ENCODE measurements at regions not wholly inside any gene's neighbourhood (a gene's known extent, or its start where the extent isn't known, plus 50 kb on each side); places are given as distances from the start of the nearest gene placed in this dataset.

DNA sequence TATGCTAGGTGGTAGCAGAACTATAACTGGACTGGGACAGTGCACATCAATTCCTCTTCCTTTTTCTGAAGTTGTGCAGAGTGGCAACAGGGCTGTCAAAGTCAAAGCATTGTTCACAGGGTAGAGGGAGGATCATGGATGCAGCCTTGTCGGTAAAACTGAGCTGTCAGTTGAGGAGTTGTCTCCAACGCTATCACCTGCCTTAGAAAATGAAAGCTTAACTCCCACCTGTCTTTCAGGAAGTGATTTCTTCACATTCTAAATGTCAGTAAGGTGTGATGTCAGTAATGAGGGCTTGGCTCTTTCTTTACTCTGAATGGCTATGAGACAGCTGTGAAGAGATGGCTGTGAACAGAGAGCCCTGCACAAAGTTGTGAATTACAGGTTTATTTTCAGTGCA lies 66.4 kb upstream of the BANK1 start:
- DNase-seq (ENCODE audit: low read depth, low spot score) (no peak), FAIRE-seq (no peak), ATAC-seq (peak; percentile 20; the same call in 1 of the 3 replicates)
- no peak overlapping the region for H3K27ac ChIP-seq (ENCODE audit: control insufficient read depth, insufficient read depth)
- no peak overlapping the region for H3K9ac ChIP-seq (ENCODE audit: control insufficient read depth, insufficient read depth, low read length)
- ChIA-PET CTCF (interaction anchor here (0.6 kb wide), 1 partner anchor 1398 kb away, joined by 3 read pairs; no protein-coding TSS in a partner anchor), POLR2A (no interaction called here), SMC1A (ENCODE audit: uncharacterized antibody, unreplicated experiment) (interaction anchor here (0.8 to 1.1 kb wide), 3 partner anchors 9 to 898 kb away, joined by 3 read pairs; no protein-coding TSS in a partner anchor), RAD21 (ENCODE audit: unreplicated experiment) (interaction anchor here (0.6 to 1.3 kb wide), 2 partner anchors 396 to 850 kb away, joined by 3 to 4 read pairs; no protein-coding TSS in a partner anchor)
- no peak overlapping the region for H3K4me2 ChIP-seq (ENCODE audit: control insufficient read depth, insufficient read depth)
- WGBS (ENCODE audit: insufficient coverage, insufficient replicate concordance, low lambda C conversion rate, missing lambda C conversion rate): 27% methylated on average over 2 of the region's 2 CpGs
- H3K4me3 ChIP-seq: no peak overlapping the region
- H3K36me3 ChIP-seq (ENCODE audit: control insufficient read depth in 2 of 2, insufficient read depth in 2 of 2, low read length in 1 of 2): no peaks in the 10 kb centered on the region
- in situ Hi-C loops (cut with MboI) (no loop called here), intact Hi-C loops (cut with micrococcal nuclease; ENCODE audit: unreplicated experiment) (no loop called here)
- H3K27me3 ChIP-seq (replicated peaks in 1 of 2; ENCODE audit: control insufficient read depth in 2 of 2, insufficient read depth in 2 of 2, low read length in 1 of 2): no peaks in the 10 kb centered on the region
- H4K20me1 ChIP-seq (ENCODE audit: control insufficient read depth, insufficient read depth): no peaks in the 10 kb centered on the region
- H3K79me2 ChIP-seq (ENCODE audit: control insufficient read depth, insufficient read depth, low read length): no peaks in the 10 kb centered on the region
- no peak overlapping the region for H2AFZ ChIP-seq (ENCODE audit: control insufficient read depth, low read depth, low read length)
- BruUV-seq (replicated peaks): no TSS peak
- H3K4me1 ChIP-seq (ENCODE audit: control insufficient read depth, insufficient read depth, low read length): no peaks in the 10 kb centered on the region
- TF ChIP-seq ASH2L (IDR thresholded peaks at IDR 0.05; ENCODE audit: borderline replicate concordance, low read depth): no peak
- TF ChIP-seq IRF4 (IDR thresholded peaks at IDR 0.05; ENCODE audit: low read depth, low read length): no peak
- TF ChIP-seq, protein P1, sequence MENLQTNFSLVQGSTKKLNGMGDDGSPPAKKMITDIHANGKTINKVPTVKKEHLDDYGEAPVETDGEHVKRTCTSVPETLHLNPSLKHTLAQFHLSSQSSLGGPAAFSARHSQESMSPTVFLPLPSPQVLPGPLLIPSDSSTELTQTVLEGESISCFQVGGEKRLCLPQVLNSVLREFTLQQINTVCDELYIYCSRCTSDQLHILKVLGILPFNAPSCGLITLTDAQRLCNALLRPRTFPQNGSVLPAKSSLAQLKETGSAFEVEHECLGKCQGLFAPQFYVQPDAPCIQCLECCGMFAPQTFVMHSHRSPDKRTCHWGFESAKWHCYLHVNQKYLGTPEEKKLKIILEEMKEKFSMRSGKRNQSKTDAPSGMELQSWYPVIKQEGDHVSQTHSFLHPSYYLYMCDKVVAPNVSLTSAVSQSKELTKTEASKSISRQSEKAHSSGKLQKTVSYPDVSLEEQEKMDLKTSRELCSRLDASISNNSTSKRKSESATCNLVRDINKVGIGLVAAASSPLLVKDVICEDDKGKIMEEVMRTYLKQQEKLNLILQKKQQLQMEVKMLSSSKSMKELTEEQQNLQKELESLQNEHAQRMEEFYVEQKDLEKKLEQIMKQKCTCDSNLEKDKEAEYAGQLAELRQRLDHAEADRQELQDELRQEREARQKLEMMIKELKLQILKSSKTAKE (IDR thresholded peaks at IDR 0.05; ENCODE audit: low read depth, poor library complexity, severe bottlenecking): no peak
- no peak for TF ChIP-seq ZNF207 (IDR thresholded peaks at IDR 0.05; ENCODE audit: borderline replicate concordance)
- peak; percentile 41; the same call in 1 of the 2 replicates for TF ChIP-seq MTA2 (IDR thresholded peaks at IDR 0.05; ENCODE audit: low read depth)
- TF ChIP-seq BHLHE40 (IDR thresholded peaks at IDR 0.05; ENCODE audit: borderline replicate concordance in 1 of 2, low read depth in 2 of 2, low read length in 1 of 2): 0 out of 4 replicates have a peak, but pooled peaks of 1 of the 2 experiments have one; percentile 15
- TF ChIP-seq, protein P2, sequence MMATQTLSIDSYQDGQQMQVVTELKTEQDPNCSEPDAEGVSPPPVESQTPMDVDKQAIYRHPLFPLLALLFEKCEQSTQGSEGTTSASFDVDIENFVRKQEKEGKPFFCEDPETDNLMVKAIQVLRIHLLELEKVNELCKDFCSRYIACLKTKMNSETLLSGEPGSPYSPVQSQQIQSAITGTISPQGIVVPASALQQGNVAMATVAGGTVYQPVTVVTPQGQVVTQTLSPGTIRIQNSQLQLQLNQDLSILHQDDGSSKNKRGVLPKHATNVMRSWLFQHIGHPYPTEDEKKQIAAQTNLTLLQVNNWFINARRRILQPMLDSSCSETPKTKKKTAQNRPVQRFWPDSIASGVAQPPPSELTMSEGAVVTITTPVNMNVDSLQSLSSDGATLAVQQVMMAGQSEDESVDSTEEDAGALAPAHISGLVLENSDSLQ (IDR thresholded peaks at IDR 0.05): peak; percentile 66; the same call in 1 of the 2 replicates
- H3K9me3 ChIP-seq (replicated peaks; ENCODE audit: control insufficient read depth, insufficient read depth, low read length): no peaks in the 10 kb centered on the region
